Loucy (cell line): ENCODE measurements at regions not wholly inside any gene's neighbourhood (a gene's known extent, or its start where the extent isn't known, plus 50 kb on each side); places are given as distances from the start of the nearest gene placed in this dataset.

Experiments used
- H2AFZ ChIP-seq: fragments of 200-600 bp; sonication (generic); 2 replicates; pipeline ENCODE4 v1.6.0; 2016; ENCODE audit warnings: antibody characterized with exemption, mild to moderate bottlenecking, low read length, moderate library complexity
- H3F3A ChIP-seq: fragments of 200-600 bp; 2 replicates; pipeline ENCODE4 v1.6.0; 2016; ENCODE audit warnings: antibody characterized with exemption, low read depth, mild to moderate bottlenecking
- H3K27me3 ChIP-seq: fragments of 200-600 bp; sonication (generic); 2 replicates; pipeline ENCODE4 v1.6.1; 2014; ENCODE audit warnings: low read length, mild to moderate bottlenecking; ENCODE audit not compliant: insufficient read depth, poor library complexity, severe bottlenecking
- H3K36me3 ChIP-seq: fragments of 200-600 bp; sonication (generic); 2 replicates; pipeline ENCODE4 v1.6.1; 2016; ENCODE audit warnings: low read length; ENCODE audit not compliant: insufficient read depth
- H3K4me1 ChIP-seq: fragments of 200-600 bp; sonication (generic); 2 replicates; pipeline ENCODE4 v1.5.1; 2014; ENCODE audit warnings: low read length, mild to moderate bottlenecking; ENCODE audit not compliant: insufficient read depth, poor library complexity, severe bottlenecking
- H3K4me2 ChIP-seq: fragments of 200-600 bp; sonication (generic); 2 replicates; pipeline ENCODE4 v1.6.0; 2014; ENCODE audit warnings: antibody characterized with exemption, low read length, low read depth, mild to moderate bottlenecking; ENCODE audit not compliant: poor library complexity, severe bottlenecking
- H3K4me3 ChIP-seq: fragments of 200-600 bp; sonication (generic); 2 replicates; pipeline ENCODE4 v1.5.1; 2014; ENCODE audit warnings: low read length, mild to moderate bottlenecking, mixed read lengths; ENCODE audit not compliant: poor library complexity, severe bottlenecking
- H3K79me2 ChIP-seq: fragments of 200-600 bp; sonication (generic); 2 replicates; pipeline ENCODE4 v1.6.1; 2014; ENCODE audit warnings: low read length; ENCODE audit not compliant: insufficient read depth
- H3K9ac ChIP-seq: fragments of 200-600 bp; sonication (generic); 2 replicates; pipeline ENCODE4 v1.6.0; 2014; ENCODE audit warnings: mild to moderate bottlenecking, low read depth, low read length, moderate library complexity; ENCODE audit not compliant: poor library complexity, severe bottlenecking
- H3K9me2 ChIP-seq: fragments of 200-600 bp; sonication (generic); replicated peaks from 2 replicates; pipeline ENCODE4 v1.6.1; 2016; ENCODE audit warnings: low read depth, low read length, mixed read lengths
- H3K9me3 ChIP-seq: fragments of 200-600 bp; sonication (generic); 2 replicates; pipeline ENCODE4 v1.6.1; 2014; ENCODE audit warnings: mild to moderate bottlenecking, antibody characterized with exemption, low read length, low read depth; ENCODE audit not compliant: insufficient read depth
- H4K20me1 ChIP-seq: fragments of 200-600 bp; sonication (generic); 2 replicates; pipeline ENCODE4 v1.6.0; 2014; ENCODE audit warnings: antibody characterized with exemption, low read length, mild to moderate bottlenecking; ENCODE audit not compliant: insufficient read depth, poor library complexity, severe bottlenecking
- CTCF ChIP-seq: fragments of 200-600 bp; sonication (generic); conservative IDR thresholded peaks from 2 replicates; pipeline ENCODE4 v1.5.1; 2014; ENCODE audit warnings: mild to moderate bottlenecking, antibody characterized with exemption, low read length
- EZH2phosphoT487 ChIP-seq: fragments of 200-600 bp; IDR thresholded peaks from 2 replicates; pipeline ENCODE4 v1.6.1; 2018; ENCODE audit warnings: antibody characterized with exemption, mild to moderate bottlenecking, moderate library complexity, borderline replicate concordance

GRCh38 chr5:99089822-99090549 is 161.2 kb upstream of the CHD1 start:
- no peak overlapping the region for H3K9ac ChIP-seq
- no peak overlapping the region for H2AFZ ChIP-seq
- no peaks in the 10 kb centered on the region for H3K27me3 ChIP-seq
- no peaks in the 10 kb centered on the region for H3K4me1 ChIP-seq
- no peaks in the 10 kb centered on the region for H3K9me3 ChIP-seq
- H3K4me2 ChIP-seq = no peak overlapping the region
- H3K79me2 ChIP-seq = no peaks in the 10 kb centered on the region
- no peaks in the 10 kb centered on the region for H3K9me2 ChIP-seq
- H3K4me3 ChIP-seq = no peak overlapping the region
- no peak for TF ChIP-seq CTCF
- no peak for TF ChIP-seq EZH2phosphoT487
- H4K20me1 ChIP-seq = no peaks in the 10 kb centered on the region
- H3F3A ChIP-seq = no peaks in the 10 kb centered on the region
- no peaks in the 10 kb centered on the region for H3K36me3 ChIP-seq

GRCh38 chr5:99088309-99088708 is 159.5 kb upstream of the CHD1 start:
- H2AFZ ChIP-seq = no peak overlapping the region
- H3K9me3 ChIP-seq = no peaks in the 10 kb centered on the region
- H4K20me1 ChIP-seq = no peaks in the 10 kb centered on the region
- no peak for TF ChIP-seq CTCF
- TF ChIP-seq EZH2phosphoT487 = no peak
- no peaks in the 10 kb centered on the region for H3K79me2 ChIP-seq
- H3K9me2 ChIP-seq = no peaks in the 10 kb centered on the region
- no peak overlapping the region for H3K4me2 ChIP-seq
- no peaks in the 10 kb centered on the region for H3K27me3 ChIP-seq
- H3F3A ChIP-seq = no peaks in the 10 kb centered on the region
- H3K4me3 ChIP-seq = no peak overlapping the region
- no peaks in the 10 kb centered on the region for H3K4me1 ChIP-seq
- H3K36me3 ChIP-seq = no peaks in the 10 kb centered on the region
- H3K9ac ChIP-seq = no peak overlapping the region

- Histone ChIP-seq H3K9me3 (no peaks in the 10 kb centered on the region), H3K36me3 (no peaks in the 10 kb centered on the region), H2AFZ (no peak overlapping the region), H3K9ac (no peak overlapping the region), H3K9me2 (no peaks in the 10 kb centered on the region), H3K4me3 (no peak overlapping the region), H3K4me2 (no peak overlapping the region), H4K20me1 (no peaks in the 10 kb centered on the region), H3F3A (no peaks in the 10 kb centered on the region), H3K4me1 (no peaks in the 10 kb centered on the region), H3K27me3 (no peaks in the 10 kb centered on the region), H3K79me2 (no peaks in the 10 kb centered on the region)
- TF ChIP-seq CTCF = no peak
- no peak for TF ChIP-seq EZH2phosphoT487
Measured at GRCh38 chr5:99083197-99083596, 154.4 kb upstream of the CHD1 start.
